Nephron progenitor cell (in vitro differentiated cells): ENCODE measurements at regions not wholly inside any gene's neighbourhood (a gene's known extent, or its start where the extent isn't known, plus 50 kb on each side); places are given as distances from the start of the nearest gene placed in this dataset.
A peak's percentile ranks its signal among the peaks of the same experiment; 100 is the strongest.

Source experiments
- DNase-seq: peaks from one replicate; pipeline ENCODE4 v3.0.0; 2021
- H3K27ac Mint-ChIP-seq: 2 replicates; pipeline ENCODE4 v1.8.0; 2021; ENCODE audit warnings: mild to moderate bottlenecking, moderate library complexity, mixed read lengths
- H3K27me3 Mint-ChIP-seq: 2 replicates; pipeline ENCODE4 v1.8.0; 2021; ENCODE audit warnings: mild to moderate bottlenecking, low read depth, mixed read lengths; ENCODE audit not compliant: poor library complexity
- H3K36me3 Mint-ChIP-seq: 2 replicates; pipeline ENCODE4 v1.8.0; 2021; ENCODE audit warnings: low read depth, mixed read lengths
- H3K4me1 Mint-ChIP-seq: 2 replicates; pipeline ENCODE4 v1.8.0; 2021; ENCODE audit warnings: mixed read lengths
- H3K4me3 Mint-ChIP-seq: 2 replicates; pipeline ENCODE4 v1.8.0; 2021; ENCODE audit warnings: mild to moderate bottlenecking, moderate library complexity, mixed read lengths
- H3K9me3 Mint-ChIP-seq: 2 replicates; pipeline ENCODE4 v1.8.0; 2021; ENCODE audit warnings: mild to moderate bottlenecking, moderate library complexity, mixed read lengths
- CTCF ChIP-seq: fragments of 200-600 bp; sonication (generic); IDR thresholded peaks from 2 replicates; pipeline ENCODE4 v1.5.0; 2021; ENCODE audit warnings: antibody characterized with exemption

DNA sequence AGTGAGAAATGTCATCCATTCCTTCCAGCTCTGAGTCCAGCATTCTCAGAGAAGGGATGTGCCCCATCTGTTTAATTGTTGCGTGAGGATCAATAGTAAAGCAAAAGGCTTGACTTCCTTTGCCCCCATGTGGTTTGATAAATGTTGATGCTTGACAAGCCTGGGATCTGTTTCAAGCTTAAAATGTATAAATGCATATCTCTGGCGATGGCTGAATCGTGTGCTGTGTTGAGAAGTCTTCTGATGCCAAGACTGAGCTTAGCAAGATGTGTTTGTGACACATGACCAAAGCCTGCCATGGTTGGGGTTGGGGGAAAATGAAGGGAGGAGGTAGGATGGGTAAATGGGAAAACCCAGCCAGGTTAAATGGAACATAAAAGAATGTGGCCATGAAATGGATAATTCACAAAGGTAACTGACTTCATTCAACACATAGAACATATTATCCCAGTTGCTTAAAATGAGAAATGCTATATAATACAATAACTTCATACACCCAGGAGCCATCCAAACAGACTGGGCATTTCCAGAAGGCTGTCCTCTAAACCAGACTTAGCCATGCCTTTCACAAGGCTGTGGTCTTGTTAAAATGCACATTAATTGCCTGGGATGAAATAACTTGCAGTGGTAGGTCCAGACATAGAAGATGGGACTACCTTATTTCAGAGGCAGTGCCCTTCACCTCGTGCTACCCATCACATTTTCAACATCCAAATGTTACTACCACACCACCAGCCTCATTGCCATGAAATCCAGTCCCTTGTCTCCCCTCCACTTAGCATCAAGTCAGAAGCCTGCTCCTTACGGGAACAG, 147.3 kb upstream of the PDE1C start:
- TF ChIP-seq CTCF: no peak
- no peak overlapping the region for H3K27ac Mint-ChIP-seq
- no peak overlapping the region for H3K4me3 Mint-ChIP-seq
- H3K27me3 Mint-ChIP-seq: peaks cover 13% of the 10 kb centered on the region
- no peaks in the 10 kb centered on the region for H3K4me1 Mint-ChIP-seq
- no peak for DNase-seq
- H3K36me3 Mint-ChIP-seq: no peaks in the 10 kb centered on the region
- H3K9me3 Mint-ChIP-seq: no peaks in the 10 kb centered on the region

DNA sequence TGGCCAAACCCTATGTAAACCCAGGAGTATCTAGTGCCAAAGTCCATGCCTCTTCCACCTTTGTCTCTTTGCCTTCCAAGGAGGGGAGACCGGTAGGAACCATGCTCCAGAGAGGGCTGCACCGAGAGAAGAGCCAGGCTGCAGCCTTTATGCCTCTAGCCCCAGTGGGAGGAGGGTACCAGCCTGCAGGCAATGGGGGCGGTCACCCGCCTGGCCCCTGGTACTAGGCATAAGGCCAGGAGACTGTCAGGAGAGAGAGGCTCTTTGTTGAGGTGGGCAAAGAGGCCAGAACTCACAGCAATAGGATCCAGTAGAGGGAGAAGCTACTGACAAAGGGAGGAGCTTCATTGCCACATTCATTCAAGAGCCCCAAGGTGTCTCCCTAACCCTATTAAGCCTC, 146.6 kb upstream of the PDE1C start:
- no peak for DNase-seq
- Mint-ChIP-seq H3K36me3 (no peaks in the 10 kb centered on the region), H3K4me1 (no peaks in the 10 kb centered on the region), H3K27me3 (peaks cover 17% of the 10 kb centered on the region), H3K4me3 (no peak overlapping the region), H3K27ac (no peak overlapping the region), H3K9me3 (no peaks in the 10 kb centered on the region)
- no peak for TF ChIP-seq CTCF

DNA sequence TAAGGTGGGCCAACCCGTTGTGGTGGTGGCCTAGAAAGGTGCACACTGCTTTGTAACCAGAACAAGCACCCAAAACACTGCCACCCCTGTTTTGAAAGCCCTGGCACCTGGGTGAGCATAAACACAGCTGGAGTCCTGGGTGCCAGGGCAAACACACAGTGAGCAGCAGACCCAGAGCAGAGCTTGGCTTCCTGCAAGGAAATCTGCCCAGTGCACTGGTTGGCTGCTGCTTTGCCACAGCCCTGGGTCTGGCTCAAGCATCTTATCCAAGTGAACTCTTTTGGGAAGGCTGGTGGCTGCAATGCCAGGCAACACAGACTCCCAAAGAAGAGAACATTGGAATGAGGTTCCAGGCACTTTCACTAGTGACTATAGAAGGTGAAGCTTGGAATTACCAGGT, 145.5 kb upstream of the PDE1C start:
- no peaks in the 10 kb centered on the region for H3K9me3 Mint-ChIP-seq
- DNase-seq: no peak
- H3K36me3 Mint-ChIP-seq: no peaks in the 10 kb centered on the region
- no peak overlapping the region for H3K27ac Mint-ChIP-seq
- no peak overlapping the region for H3K4me3 Mint-ChIP-seq
- no peaks in the 10 kb centered on the region for H3K4me1 Mint-ChIP-seq
- peaks cover 20% of the 10 kb centered on the region for H3K27me3 Mint-ChIP-seq
- no peak for TF ChIP-seq CTCF

DNA sequence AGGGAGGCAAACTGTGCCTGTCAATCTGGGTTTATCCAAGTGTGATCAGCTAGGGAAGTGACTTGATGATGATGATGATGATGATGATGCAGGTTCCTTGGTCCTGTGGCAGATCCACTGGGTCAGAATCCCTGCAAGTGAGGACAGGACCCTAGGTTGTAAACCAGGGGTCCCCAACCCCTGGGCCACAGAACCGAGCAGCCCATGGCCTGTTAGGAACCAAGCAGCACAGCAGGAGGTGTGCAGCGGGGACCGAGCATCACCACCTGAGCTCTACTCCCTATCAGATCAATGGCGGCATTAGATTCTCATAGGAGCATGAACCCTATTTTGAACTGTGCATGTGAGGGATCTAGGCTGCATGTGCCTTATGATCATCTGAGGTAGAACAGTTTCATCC, 144.7 kb upstream of the PDE1C start:
- no peaks in the 10 kb centered on the region for H3K36me3 Mint-ChIP-seq
- peaks cover 27% of the 10 kb centered on the region for H3K27me3 Mint-ChIP-seq
- no peak overlapping the region for H3K27ac Mint-ChIP-seq
- DNase-seq: no peak
- TF ChIP-seq CTCF: no peak
- H3K4me1 Mint-ChIP-seq: no peaks in the 10 kb centered on the region
- H3K9me3 Mint-ChIP-seq: no peaks in the 10 kb centered on the region
- no peak overlapping the region for H3K4me3 Mint-ChIP-seq

DNA sequence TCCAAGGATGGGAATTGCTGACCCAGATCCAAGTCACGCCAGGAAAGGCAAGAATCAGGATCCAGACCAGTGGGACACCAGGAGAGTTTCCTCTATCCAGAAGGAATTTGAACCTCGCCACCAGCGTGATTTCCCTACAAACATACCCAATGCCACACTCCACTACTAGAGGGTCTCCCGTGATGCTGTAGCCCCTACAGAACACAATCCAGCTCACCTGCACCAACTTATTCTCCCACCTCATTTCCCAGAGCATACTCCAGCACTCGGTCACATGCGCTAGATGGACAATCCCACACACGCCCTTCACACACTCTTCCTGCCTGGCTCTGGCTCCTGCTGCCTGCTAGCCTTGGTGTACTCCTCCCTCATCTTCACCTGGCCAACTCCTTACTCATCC, 142.1 kb upstream of the PDE1C start:
- Mint-ChIP-seq H3K27ac (no peak overlapping the region), H3K27me3 (peaks cover 50% of the 10 kb centered on the region), H3K36me3 (no peaks in the 10 kb centered on the region), H3K9me3 (no peaks in the 10 kb centered on the region), H3K4me1 (no peaks in the 10 kb centered on the region), H3K4me3 (no peak overlapping the region)
- DNase-seq: no peak
- no peak for TF ChIP-seq CTCF

- Mint-ChIP-seq H3K27ac (no peak overlapping the region), H3K27me3 (peaks cover 58% of the 10 kb centered on the region), H3K36me3 (no peaks in the 10 kb centered on the region), H3K4me3 (no peak overlapping the region), H3K4me1 (no peaks in the 10 kb centered on the region), H3K9me3 (no peaks in the 10 kb centered on the region)
- DNase-seq: peak; percentile 64
- peak; percentile 48 for TF ChIP-seq CTCF
Observed at GRCh38 chr7:32206987-32207386, 136.8 kb upstream of the PDE1C start.
